C4-2B (cell line): ENCODE measurements at regions not wholly inside any gene's neighbourhood (a gene's known extent, or its start where the extent isn't known, plus 50 kb on each side); places are given as distances from the start of the nearest gene placed in this dataset.

Source experiments
- ZFX ChIP-seq: fragments of 450-650 bp; IDR thresholded peaks from 2 replicates; pipeline ENCODE4 v1.6.1; 2017
- TF ChIP-seq, protein P1 (sequence below): fragments of 450-650 bp; conservative IDR thresholded peaks from 2 replicates; pipeline ENCODE4 v1.5.1; 2017; ENCODE audit warnings: mild to moderate bottlenecking

DNA sequence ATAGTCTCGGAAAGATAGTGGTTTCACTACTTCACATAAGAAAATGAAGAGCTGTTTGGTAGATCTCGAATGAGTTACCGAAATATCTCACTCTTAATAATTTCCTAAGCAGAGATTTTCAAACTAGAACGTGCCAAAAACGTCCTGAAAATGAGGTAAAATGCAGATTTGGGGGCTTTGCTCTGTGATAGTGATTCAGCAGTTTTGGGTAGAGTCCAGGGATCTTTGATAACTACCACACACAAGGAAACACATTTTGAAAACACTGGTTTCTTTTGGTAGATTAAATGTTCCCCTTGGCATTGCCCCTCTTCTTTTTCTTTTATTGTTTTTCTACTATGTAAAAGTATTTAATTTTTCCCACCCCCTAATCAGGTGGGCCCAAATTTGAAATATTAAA is 125.9 kb downstream of the EBLN2 start:
- TF ChIP-seq, protein P1, sequence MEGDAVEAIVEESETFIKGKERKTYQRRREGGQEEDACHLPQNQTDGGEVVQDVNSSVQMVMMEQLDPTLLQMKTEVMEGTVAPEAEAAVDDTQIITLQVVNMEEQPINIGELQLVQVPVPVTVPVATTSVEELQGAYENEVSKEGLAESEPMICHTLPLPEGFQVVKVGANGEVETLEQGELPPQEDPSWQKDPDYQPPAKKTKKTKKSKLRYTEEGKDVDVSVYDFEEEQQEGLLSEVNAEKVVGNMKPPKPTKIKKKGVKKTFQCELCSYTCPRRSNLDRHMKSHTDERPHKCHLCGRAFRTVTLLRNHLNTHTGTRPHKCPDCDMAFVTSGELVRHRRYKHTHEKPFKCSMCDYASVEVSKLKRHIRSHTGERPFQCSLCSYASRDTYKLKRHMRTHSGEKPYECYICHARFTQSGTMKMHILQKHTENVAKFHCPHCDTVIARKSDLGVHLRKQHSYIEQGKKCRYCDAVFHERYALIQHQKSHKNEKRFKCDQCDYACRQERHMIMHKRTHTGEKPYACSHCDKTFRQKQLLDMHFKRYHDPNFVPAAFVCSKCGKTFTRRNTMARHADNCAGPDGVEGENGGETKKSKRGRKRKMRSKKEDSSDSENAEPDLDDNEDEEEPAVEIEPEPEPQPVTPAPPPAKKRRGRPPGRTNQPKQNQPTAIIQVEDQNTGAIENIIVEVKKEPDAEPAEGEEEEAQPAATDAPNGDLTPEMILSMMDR = no peak
- TF ChIP-seq ZFX = no peak
